GM18505 (cell line): ENCODE measurements at regions not wholly inside any gene's neighbourhood (a gene's known extent, or its start where the extent isn't known, plus 50 kb on each side); places are given as distances from the start of the nearest gene placed in this dataset.
A peak's percentile ranks its signal among the peaks of the same experiment; 100 is the strongest.

Experiments
- ATAC-seq: cut with Tn5 transposase; IDR thresholded peaks from one replicate; pipeline ENCODE4 v1.9.1; 2021; ENCODE audit not compliant: unreplicated experiment
- POLR2A ChIP-seq: IDR thresholded peaks from 4 replicates; pipeline ENCODE4 v1.6.1; 2011; ENCODE audit warnings: borderline replicate concordance; ENCODE audit not compliant: insufficient read depth, insufficient read length; ENCODE audit errors: extremely low read depth

- no peak for ATAC-seq
- TF ChIP-seq POLR2A: no peak
These were observed 136.0 kb upstream of the ARHGAP42 start for GRCh38 chr11:100550912-100551632.

GRCh38 chr11:100555931-100556330 is 131.2 kb upstream of the ARHGAP42 start:
- no peak for ATAC-seq
- TF ChIP-seq POLR2A: no peak

GRCh38 chr11:100556781-100557180 is 130.3 kb upstream of the ARHGAP42 start:
- ATAC-seq: no peak
- no peak for TF ChIP-seq POLR2A

GRCh38 chr11:100557830-100558611 is 129.1 kb upstream of the ARHGAP42 start:
- ATAC-seq: no peak

GRCh38 chr11:100560606-100561005 is 126.5 kb upstream of the ARHGAP42 start:
- no peak for TF ChIP-seq POLR2A
- ATAC-seq: no peak

More at GRCh38 chr11:100557830-100558611, 129.1 kb upstream of the ARHGAP42 start:
- TF ChIP-seq POLR2A: no peak

GRCh38 chr11:100561323-100561722 is 125.8 kb upstream of the ARHGAP42 start:
- ATAC-seq: no peak
- TF ChIP-seq POLR2A: no peak

- no peak for ATAC-seq
- no peak for TF ChIP-seq POLR2A
These were observed 125.0 kb upstream of the ARHGAP42 start for GRCh38 chr11:100562128-100562527.

- TF ChIP-seq POLR2A: no peak
- ATAC-seq: no peak
These were observed 123.4 kb upstream of the ARHGAP42 start for GRCh38 chr11:100563541-100564280.

- TF ChIP-seq POLR2A: no peak
These were observed 113.1 kb upstream of the ARHGAP42 start for GRCh38 chr11:100573911-100574513.

GRCh38 chr11:100574894-100575769 is 112.0 kb upstream of the ARHGAP42 start:
- TF ChIP-seq POLR2A: no peak
- no peak for ATAC-seq

More at GRCh38 chr11:100573911-100574513, 113.1 kb upstream of the ARHGAP42 start:
- ATAC-seq: no peak

- no peak for TF ChIP-seq POLR2A
- peak; percentile 80 for ATAC-seq
These were observed 111.0 kb upstream of the ARHGAP42 start for GRCh38 chr11:100575860-100576717.
